G401 (cell line): ENCODE measurements at regions not wholly inside any gene's neighbourhood (a gene's known extent, or its start where the extent isn't known, plus 50 kb on each side); places are given as distances from the start of the nearest gene placed in this dataset.
"Not testable (repeated sequence)": the region's sequence is repeated elsewhere in the genome, so short reads cannot be mapped to it uniquely, and the experiment has no call there.

Source experiments
- DNase-seq: peaks from one replicate; pipeline ENCODE4 v3.0.0-alpha.2; 2015; ENCODE audit warnings: low spot score
- in situ Hi-C: cut with HindIII; loops from 2 replicates; pipeline ENCODE4 v1.10.0; 2016; ENCODE audit warnings: low sequenced_read_pairs, mixed read lengths

GRCh38 chrY:18884748-18885147, 111.2 kb upstream of the HSFY2 start:
- no peak for DNase-seq
- in situ Hi-C loops, result no loop called here

GRCh38 chrY:18869145-18869544, 95.6 kb upstream of the HSFY2 start:
- in situ Hi-C loops, DNase-seq: not testable (repeated sequence)

DNA sequence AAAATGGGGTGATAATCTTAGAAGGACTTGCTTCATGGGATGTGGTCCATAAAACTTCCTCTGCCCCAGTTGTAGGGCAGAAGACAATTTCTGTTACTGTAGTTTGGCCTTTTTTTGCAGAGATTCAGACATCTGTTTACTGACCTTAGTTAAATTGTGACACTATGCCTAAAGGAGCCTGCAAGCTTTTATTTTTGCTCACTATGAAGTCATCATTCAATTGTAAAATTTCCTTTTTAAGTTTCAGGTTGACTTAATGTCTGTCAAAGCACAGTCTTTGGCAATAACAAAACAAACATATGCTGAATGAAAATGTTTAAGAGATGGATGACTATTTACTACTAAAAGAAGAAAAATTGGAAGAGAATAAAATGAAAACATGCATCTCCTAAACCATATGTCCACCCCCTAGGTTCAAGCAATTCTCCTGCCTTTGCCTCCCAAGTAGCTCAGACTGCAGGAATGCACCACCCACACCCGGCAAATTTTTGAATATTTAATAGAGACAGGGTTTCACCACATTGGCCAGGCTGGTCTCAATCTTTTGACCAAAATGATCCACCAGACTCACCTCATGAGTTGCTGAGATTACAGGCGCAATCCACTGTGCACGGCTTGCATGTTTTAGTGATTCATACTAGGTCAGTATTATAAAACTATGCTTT, 93.5 kb upstream of the HSFY2 start:
- DNase-seq, in situ Hi-C loops: not testable (repeated sequence)

- DNase-seq, in situ Hi-C loops: not testable (repeated sequence)
Measured at GRCh38 chrY:18860856-18861255, 87.3 kb upstream of the HSFY2 start.

- in situ Hi-C loops, result not testable (repeated sequence)
Measured at GRCh38 chrY:18858484-18859191, 85.1 kb upstream of the HSFY2 start.

GRCh38 chrY:18855184-18855583, 81.6 kb upstream of the HSFY2 start:
- in situ Hi-C loops, result not testable (repeated sequence)

More at GRCh38 chrY:18858484-18859191, 85.1 kb upstream of the HSFY2 start:
- not testable (repeated sequence) for DNase-seq

GRCh38 chrY:18853323-18853722, 79.8 kb upstream of the HSFY2 start:
- in situ Hi-C loops, DNase-seq: not testable (repeated sequence)

More at GRCh38 chrY:18855184-18855583, 81.6 kb upstream of the HSFY2 start:
- DNase-seq, result not testable (repeated sequence)

GRCh38 chrY:18836643-18837042, 63.1 kb upstream of the HSFY2 start:
- in situ Hi-C loops, result not testable (repeated sequence)

More at GRCh38 chrY:18836643-18837042, 63.1 kb upstream of the HSFY2 start:
- DNase-seq, result not testable (repeated sequence)
